MCF 10A (cell line): ENCODE measurements at regions not wholly inside any gene's neighbourhood (a gene's known extent, or its start where the extent isn't known, plus 50 kb on each side); places are given as distances from the start of the nearest gene placed in this dataset.

Experiments used
- BruUV-seq: library from RNA; stranded (reverse); fragments of 400-500 nt; replicated peaks from 2 replicates; lab custom pipeline; 2021; lab: Mats Ljungman, UMichigan
- CTCF ChIA-PET: fragments of 300-600 bp; sonication (Branson Sonifier 250); formaldehyde crosslinking; extraction: SDS; loops from one replicate; lab custom pipeline; 2021; ENCODE audit warnings: antibody characterized with exemption, inconsistent platforms; lab: Yijun Ruan, JAX
- POLR2A ChIA-PET: fragments of 300-600, 350-650 bp; sonication (Branson Sonifier 250); formaldehyde crosslinking; extraction: SDS; loops from one replicate; lab custom pipeline; 2020; ENCODE audit warnings: antibody characterized with exemption, inconsistent platforms; lab: Yijun Ruan, JAX
- DNase-seq: peaks from one replicate; pipeline ENCODE4 v3.0.0-alpha.2; 2018; ENCODE audit not compliant: unreplicated experiment
- H3K27ac Mint-ChIP-seq: one replicate; pipeline ENCODE4 v1.8.0; 2022; ENCODE audit warnings: mild to moderate bottlenecking, low read depth, mixed read lengths; ENCODE audit not compliant: unreplicated experiment
- H3K27me3 Mint-ChIP-seq: one replicate; pipeline ENCODE4 v1.8.0; 2022; ENCODE audit warnings: mixed read lengths; ENCODE audit not compliant: insufficient read depth, unreplicated experiment
- H3K36me3 Mint-ChIP-seq: one replicate; pipeline ENCODE4 v1.8.0; 2022; ENCODE audit warnings: mild to moderate bottlenecking, moderate library complexity, mixed read lengths; ENCODE audit not compliant: insufficient read depth, unreplicated experiment
- H3K4me1 Mint-ChIP-seq: one replicate; pipeline ENCODE4 v1.8.0; 2022; ENCODE audit warnings: mixed read lengths; ENCODE audit not compliant: insufficient read depth, unreplicated experiment
- H3K4me3 Mint-ChIP-seq: one replicate; pipeline ENCODE4 v1.8.0; 2022; ENCODE audit warnings: mild to moderate bottlenecking, moderate library complexity, mixed read lengths; ENCODE audit not compliant: unreplicated experiment
- H3K9me3 Mint-ChIP-seq: one replicate; pipeline ENCODE4 v1.8.0; 2022; ENCODE audit warnings: mixed read lengths; ENCODE audit not compliant: unreplicated experiment
- intact Hi-C: fragments of 100-400 bp; cut with micrococcal nuclease; formaldehyde crosslinking; loops from 2 replicates; pipeline ENCODE4 v1.14.1; 2022
- TF ChIP-seq, protein P1 (sequence below): fragments of 200-600 bp; IDR thresholded peaks from one replicate; pipeline ENCODE4 v1.8.0; 2022; ENCODE audit warnings: antibody characterized with exemption, mild to moderate bottlenecking; ENCODE audit not compliant: unreplicated experiment

DNA sequence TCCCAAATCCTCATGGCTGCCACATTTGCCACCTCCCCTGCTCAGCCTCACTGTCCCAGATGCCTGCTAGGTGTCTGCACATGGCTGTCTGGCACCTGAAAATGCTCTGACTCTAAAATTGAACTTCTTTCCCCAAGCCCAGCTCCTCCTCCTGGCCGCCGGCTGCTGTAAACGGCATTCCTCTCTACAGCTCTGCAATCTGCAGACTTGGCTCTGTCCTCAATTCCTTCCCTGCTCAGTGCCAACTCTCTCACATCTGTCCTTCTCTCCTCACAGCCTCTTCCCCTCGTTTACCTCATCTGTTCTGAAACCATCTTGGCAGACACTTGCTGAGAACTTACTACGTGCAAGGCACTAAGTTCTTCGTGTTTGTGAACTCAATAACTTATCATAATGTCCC is 169.4 kb upstream of the SYT13 start:
- no peak for DNase-seq
- Mint-ChIP-seq H3K9me3 (no peaks in the 10 kb centered on the region), H3K4me1 (peaks cover 13% of the 10 kb centered on the region), H3K27ac (no peak overlapping the region), H3K36me3 (no peaks in the 10 kb centered on the region), H3K27me3 (peaks cover 25% of the 10 kb centered on the region), H3K4me3 (no peak overlapping the region)
- TF ChIP-seq, protein P1, sequence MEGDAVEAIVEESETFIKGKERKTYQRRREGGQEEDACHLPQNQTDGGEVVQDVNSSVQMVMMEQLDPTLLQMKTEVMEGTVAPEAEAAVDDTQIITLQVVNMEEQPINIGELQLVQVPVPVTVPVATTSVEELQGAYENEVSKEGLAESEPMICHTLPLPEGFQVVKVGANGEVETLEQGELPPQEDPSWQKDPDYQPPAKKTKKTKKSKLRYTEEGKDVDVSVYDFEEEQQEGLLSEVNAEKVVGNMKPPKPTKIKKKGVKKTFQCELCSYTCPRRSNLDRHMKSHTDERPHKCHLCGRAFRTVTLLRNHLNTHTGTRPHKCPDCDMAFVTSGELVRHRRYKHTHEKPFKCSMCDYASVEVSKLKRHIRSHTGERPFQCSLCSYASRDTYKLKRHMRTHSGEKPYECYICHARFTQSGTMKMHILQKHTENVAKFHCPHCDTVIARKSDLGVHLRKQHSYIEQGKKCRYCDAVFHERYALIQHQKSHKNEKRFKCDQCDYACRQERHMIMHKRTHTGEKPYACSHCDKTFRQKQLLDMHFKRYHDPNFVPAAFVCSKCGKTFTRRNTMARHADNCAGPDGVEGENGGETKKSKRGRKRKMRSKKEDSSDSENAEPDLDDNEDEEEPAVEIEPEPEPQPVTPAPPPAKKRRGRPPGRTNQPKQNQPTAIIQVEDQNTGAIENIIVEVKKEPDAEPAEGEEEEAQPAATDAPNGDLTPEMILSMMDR: no peak
- no TSS peak for BruUV-seq
- POLR2A ChIA-PET: interaction anchor here (0.6 kb wide), 1 partner anchor 10 kb away, joined by 3 read pairs; no protein-coding TSS in a partner anchor
- intact Hi-C loops: no loop called here
- CTCF ChIA-PET: no interaction called here

DNA sequence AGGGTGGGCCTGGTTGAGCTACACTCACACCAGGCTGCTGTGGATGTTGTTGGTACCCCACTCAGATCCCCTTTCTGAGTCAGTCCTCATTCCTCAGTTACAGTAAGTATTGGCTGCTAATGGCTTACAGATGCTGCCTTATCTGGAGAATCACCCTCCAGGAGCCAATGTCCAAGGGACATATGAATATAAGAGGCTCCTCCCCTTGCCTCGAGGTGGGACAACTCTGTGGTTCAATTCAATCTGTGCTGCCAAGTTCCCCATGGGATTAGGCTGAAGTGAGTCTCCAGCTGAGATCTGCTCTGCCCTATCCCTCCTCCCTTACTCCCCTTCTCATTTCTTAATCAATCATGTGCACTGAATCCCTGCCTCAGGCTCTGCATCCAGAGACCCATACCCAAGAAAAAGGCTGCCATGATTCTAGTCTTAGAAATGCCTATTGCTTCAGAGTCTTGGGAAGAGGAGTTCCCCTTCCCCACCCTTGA is 168.8 kb upstream of the SYT13 start:
- ChIA-PET CTCF (interaction anchor here (0.6 kb wide), 1 partner anchor 17 kb away, joined by 3 read pairs; no protein-coding TSS in a partner anchor), POLR2A (no interaction called here)
- Mint-ChIP-seq H3K4me1 (peaks cover 13% of the 10 kb centered on the region), H3K36me3 (no peaks in the 10 kb centered on the region), H3K9me3 (no peaks in the 10 kb centered on the region), H3K27me3 (peaks cover 20% of the 10 kb centered on the region), H3K4me3 (no peak overlapping the region), H3K27ac (no peak overlapping the region)
- BruUV-seq: no TSS peak
- intact Hi-C loops: no loop called here
- TF ChIP-seq, protein P1: no peak
- DNase-seq: no peak

DNA sequence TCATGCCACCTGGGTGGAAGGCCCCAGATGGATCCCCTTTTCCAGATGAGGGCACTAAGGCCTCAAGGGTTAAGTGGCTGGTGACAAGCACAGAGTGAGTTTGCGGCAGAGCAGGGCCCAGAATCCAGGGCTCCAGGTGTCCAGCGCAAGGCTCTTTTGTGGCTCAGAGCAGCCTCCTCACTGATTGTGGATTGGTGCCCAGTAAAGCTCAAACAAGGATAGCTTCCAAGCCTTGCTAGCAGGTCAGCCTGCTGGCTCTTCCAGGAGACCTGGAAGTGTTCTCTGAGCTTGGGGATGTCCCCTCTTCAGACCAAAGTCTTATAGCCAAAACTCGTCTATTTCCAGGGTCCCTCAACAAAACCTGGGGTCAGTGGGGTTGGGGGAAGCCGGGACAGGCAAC is 167.6 kb upstream of the SYT13 start:
- ChIA-PET POLR2A (interaction anchor here (1.5 kb wide), 1 partner anchor 15 kb away, joined by 3 read pairs; no protein-coding TSS in a partner anchor), CTCF (interaction anchor here (0.9 to 1.4 kb wide), 3 partner anchors 16 to 318 kb away, joined by 3 to 5 read pairs (median 4); no protein-coding TSS in a partner anchor)
- BruUV-seq: no TSS peak
- Mint-ChIP-seq H3K4me1 (peaks cover 13% of the 10 kb centered on the region), H3K27ac (no peak overlapping the region), H3K4me3 (no peak overlapping the region), H3K27me3 (peaks cover 21% of the 10 kb centered on the region), H3K9me3 (no peaks in the 10 kb centered on the region), H3K36me3 (no peaks in the 10 kb centered on the region)
- TF ChIP-seq, protein P1: no peak
- intact Hi-C loops: no loop called here
- DNase-seq: no peak

DNA sequence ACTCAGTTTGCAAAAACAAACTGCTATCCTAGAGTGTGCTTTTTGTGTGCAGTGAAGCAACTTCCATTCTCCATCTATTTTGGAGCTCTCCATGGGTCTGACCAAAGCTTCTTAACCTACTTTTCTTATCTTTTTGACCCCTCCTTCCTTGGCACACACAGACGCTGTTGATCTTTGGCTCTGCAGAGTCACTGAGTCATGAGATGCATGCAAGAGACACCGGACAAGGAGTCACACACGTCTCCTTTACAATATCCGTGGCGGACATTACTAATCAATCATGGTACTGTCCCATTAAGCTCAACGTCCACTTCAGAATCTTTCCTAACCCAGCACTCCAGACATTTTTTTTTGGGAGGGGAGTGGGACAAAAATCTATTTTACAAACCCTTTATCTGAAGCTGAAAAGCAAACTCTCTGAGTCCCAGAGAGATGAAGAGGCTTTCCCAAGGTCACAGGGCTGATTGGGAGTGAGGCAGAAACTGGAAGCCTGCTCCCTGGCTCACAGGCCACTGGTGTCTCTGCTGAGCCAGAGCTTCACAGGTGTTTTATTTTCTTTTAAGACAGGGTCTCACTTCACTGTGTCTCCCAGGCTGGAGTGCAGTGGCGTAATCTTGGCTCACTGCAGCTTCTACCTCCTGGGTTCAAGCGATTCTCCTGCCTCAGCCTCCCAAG is 165.8 kb upstream of the SYT13 start:
- ChIA-PET CTCF (interaction anchor here (1.1 to 1.4 kb wide), 2 partner anchors 19 to 203 kb away, joined by 3 read pairs; no protein-coding TSS in a partner anchor), POLR2A (interaction anchor here (0.7 kb wide), 1 partner anchor 357 kb away, joined by 4 read pairs; no protein-coding TSS in a partner anchor)
- BruUV-seq: no TSS peak
- peak; percentile 30 for DNase-seq
- TF ChIP-seq, protein P1: no peak
- Mint-ChIP-seq H3K36me3 (no peaks in the 10 kb centered on the region), H3K9me3 (no peaks in the 10 kb centered on the region), H3K4me3 (no peak overlapping the region), H3K27me3 (peaks cover 38% of the 10 kb centered on the region), H3K4me1 (peaks cover 6% of the 10 kb centered on the region), H3K27ac (no peak overlapping the region)
- intact Hi-C loops: no loop called here
